ENCODE measurements at regions not wholly inside any gene's neighbourhood (a gene's known extent, or its start where the extent isn't known, plus 50 kb on each side); places are given as distances from the start of the nearest gene placed in this dataset.

DNA sequence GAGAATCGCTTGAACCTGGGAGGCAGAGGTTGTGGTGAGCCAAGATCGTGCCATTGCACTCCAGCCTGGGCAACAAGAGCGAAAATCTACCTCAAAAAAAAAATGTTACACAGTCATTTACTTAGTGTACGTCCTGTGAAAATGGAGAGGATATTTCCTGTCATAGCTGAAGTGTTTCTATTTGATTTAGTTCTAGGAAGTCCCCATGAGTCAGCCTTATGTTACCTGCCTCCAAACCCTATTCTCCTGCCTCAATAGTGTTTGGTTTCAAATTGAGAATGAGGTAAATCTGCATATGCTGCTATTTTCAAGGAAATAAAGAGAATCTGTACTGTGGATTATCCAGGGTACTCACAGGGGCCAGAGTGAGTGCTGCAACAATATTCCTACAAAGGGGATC lies 1284.5 kb upstream of the AUTS2 start:
- TF ChIP-seq CTCF (conservative IDR thresholded peaks at IDR 0.05; ENCODE audit: low read depth, low read length) (no peak), FOS (IDR thresholded peaks at IDR 0.05; ENCODE audit: low read depth, low read length) (no peak), RAD21 (IDR thresholded peaks at IDR 0.05; ENCODE audit: low read length) (no peak), POLR2A (IDR thresholded peaks at IDR 0.05; ENCODE audit: low read depth, low read length) (no peak), MAFK (IDR thresholded peaks at IDR 0.05; ENCODE audit: low read depth, low read length) (no peak), SMC3 (IDR thresholded peaks at IDR 0.05; ENCODE audit: low read depth, low read length) (no peak), CEBPB (IDR thresholded peaks at IDR 0.05; ENCODE audit: low read depth, low read length) (no peak), MXI1 (IDR thresholded peaks at IDR 0.05; ENCODE audit: borderline replicate concordance, low read depth, low read length) (no peak), RCOR1 (IDR thresholded peaks at IDR 0.05; ENCODE audit: insufficient replicate concordance, low read length) (no peak)
- TF ChIP-seq, protein P1, sequence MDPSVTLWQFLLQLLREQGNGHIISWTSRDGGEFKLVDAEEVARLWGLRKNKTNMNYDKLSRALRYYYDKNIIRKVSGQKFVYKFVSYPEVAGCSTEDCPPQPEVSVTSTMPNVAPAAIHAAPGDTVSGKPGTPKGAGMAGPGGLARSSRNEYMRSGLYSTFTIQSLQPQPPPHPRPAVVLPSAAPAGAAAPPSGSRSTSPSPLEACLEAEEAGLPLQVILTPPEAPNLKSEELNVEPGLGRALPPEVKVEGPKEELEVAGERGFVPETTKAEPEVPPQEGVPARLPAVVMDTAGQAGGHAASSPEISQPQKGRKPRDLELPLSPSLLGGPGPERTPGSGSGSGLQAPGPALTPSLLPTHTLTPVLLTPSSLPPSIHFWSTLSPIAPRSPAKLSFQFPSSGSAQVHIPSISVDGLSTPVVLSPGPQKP (IDR thresholded peaks at IDR 0.05; ENCODE audit: borderline replicate concordance, low read depth, low read length): no peak
- TF ChIP-seq, protein P2, sequence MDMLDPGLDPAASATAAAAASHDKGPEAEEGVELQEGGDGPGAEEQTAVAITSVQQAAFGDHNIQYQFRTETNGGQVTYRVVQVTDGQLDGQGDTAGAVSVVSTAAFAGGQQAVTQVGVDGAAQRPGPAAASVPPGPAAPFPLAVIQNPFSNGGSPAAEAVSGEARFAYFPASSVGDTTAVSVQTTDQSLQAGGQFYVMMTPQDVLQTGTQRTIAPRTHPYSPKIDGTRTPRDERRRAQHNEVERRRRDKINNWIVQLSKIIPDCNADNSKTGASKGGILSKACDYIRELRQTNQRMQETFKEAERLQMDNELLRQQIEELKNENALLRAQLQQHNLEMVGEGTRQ (IDR thresholded peaks at IDR 0.05; ENCODE audit: low read depth, low read length): no peak

All from IMR-90 (cell line).